ENCODE measurements at regions not wholly inside any gene's neighbourhood (a gene's known extent, or its start where the extent isn't known, plus 50 kb on each side); places are given as distances from the start of the nearest gene placed in this dataset.
"Not testable (repeated sequence)": the region's sequence is repeated elsewhere in the genome, so short reads cannot be mapped to it uniquely, and the experiment has no call there.

DNA sequence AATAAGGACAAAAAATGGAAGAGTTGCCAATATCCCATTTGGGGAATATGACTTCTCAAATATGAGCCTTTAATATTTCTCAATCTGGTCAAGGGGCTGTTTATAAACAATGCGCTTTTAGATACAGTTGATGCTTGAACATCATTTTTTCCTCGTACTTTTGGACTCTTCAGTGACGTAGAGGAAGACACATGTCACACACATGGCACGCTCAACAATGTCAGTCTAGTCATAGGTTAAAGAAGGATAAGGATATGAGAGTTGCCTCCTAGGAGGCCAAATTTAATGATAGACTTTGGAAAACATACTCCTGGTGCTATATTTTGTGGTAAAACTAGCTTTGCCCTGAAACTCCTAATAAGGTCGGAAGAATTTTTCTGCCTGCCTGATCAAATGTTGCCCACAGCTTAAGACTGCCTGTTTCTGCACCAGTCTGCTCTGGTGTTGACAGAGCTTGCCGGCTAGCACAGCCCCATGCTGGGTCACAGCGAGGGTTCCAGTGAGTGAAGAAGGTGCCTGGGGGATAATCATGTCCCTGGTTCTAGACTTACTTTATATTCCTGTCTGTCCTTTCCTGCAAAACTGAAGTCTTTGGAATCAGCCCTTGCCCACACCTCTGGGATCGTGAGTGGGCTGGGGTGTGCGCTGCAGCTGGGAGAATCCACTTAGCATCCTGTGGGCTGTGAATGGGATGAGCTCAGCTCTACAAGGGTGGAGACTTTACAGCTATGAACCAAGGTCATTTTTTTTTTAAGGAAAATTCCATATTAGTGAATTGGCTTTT, 230.8 kb upstream of the IRX4 start:
- no peak for DNase-seq

DNA sequence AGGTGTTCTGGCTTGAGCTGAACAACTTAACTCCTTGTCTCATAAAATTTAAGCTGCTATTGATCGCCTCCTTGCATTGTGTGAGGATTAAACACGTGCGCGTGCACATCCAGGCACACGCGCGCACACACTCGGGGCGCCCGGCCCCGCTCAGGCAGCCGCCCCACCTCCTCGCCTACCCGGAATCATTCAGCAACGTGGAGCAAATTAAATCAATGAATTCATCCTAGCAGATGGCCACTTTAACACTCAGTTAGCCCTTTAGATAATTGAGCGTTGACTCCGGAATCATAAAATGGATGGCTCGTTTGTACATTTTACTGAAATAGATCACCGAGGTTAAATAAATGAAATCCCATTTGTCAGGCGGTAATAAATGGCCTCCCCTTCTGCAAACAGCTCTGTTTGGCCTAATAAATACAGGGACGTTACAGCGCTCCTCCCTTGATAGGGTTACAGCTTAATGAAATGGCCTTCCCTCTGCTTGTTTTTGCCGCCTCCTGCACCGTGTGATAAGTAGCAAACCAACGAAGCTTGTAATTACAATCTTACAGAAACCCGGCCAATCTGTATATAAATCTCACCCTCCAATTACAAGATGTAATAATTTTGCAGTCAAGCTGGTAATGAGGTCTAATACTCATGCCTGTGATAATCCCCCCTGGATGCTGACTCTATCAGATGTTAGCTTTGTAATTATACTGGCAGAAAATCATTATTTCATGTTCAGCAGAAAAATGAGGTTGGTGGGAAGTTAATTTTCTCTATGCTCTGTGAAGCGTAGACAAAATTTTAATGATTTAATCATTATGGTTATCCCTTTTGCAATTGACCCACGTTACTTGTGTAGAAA, 229.7 kb upstream of the IRX4 start:
- no peak for DNase-seq

GRCh38 chr5:2111569-2112105, 228.9 kb upstream of the IRX4 start:
- DNase-seq = no peak

GRCh38 chr5:2110934-2111462, 228.3 kb upstream of the IRX4 start:
- DNase-seq = no peak

GRCh38 chr5:2110137-2110933, 227.6 kb upstream of the IRX4 start:
- DNase-seq = no peak

GRCh38 chr5:2109566-2109965, 226.8 kb upstream of the IRX4 start:
- no peak for DNase-seq

- no peak for DNase-seq
Measured at GRCh38 chr5:2106721-2107120, 224.0 kb upstream of the IRX4 start.

GRCh38 chr5:2105141-2105540, 222.4 kb upstream of the IRX4 start:
- DNase-seq = no peak

DNA sequence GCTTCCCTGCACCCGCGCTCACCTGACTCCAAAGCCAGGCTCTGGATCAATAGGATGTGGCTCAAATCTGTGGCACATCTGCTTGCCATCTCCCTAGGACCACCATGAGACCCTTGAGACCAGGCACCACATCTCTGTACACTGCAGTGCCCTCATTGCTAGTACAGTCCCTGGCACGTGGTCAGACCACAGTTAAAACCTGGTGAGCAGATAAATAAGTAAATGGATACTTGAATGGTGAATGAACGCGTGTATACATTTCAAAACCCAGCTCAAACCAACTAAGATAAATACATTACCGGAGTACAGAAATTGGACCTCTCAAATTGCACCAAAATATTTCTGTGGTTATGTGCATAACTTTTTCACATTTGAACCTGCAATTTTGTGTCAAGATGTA, 221.2 kb upstream of the IRX4 start:
- DNase-seq = no peak

GRCh38 chr5:2102819-2103776, 220.4 kb upstream of the IRX4 start:
- no peak for DNase-seq

- no peak for DNase-seq
Measured at GRCh38 chr5:2101685-2102084, 219.0 kb upstream of the IRX4 start.

- DNase-seq = no peak
Measured at GRCh38 chr5:2096887-2097505, 214.3 kb upstream of the IRX4 start.

DNA sequence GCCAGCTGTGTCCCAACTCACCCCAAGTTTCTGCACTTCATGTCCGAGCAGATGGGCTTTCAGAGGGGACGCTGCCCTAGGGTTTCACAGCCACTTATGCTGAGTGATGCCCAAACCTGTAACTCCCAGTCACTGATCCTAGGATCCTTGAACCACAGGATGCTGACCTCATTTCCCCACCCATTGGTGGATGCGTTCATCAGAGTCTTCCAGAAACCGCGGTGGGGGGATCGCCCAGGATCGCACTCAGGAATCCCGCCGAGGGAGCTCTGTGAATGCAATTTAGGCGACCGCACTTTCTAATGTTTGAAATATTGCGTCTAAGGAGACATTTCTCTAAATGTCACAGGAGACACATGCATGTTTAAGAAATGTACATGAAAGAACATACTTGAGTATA, 212.3 kb upstream of the IRX4 start:
- DNase-seq = no peak

- DNase-seq = no peak
Measured at GRCh38 chr5:2094616-2094995, 211.9 kb upstream of the IRX4 start.

- DNase-seq = no peak
Measured at GRCh38 chr5:2093859-2094615, 211.3 kb upstream of the IRX4 start.

- DNase-seq = no peak
Measured at GRCh38 chr5:2091921-2092320, 209.2 kb upstream of the IRX4 start.

GRCh38 chr5:2087980-2088379, 205.3 kb upstream of the IRX4 start:
- no peak for DNase-seq

GRCh38 chr5:2075365-2075764, 192.6 kb upstream of the IRX4 start:
- no peak for DNase-seq

GRCh38 chr5:2071562-2071961, 188.8 kb upstream of the IRX4 start:
- DNase-seq = no peak

DNA sequence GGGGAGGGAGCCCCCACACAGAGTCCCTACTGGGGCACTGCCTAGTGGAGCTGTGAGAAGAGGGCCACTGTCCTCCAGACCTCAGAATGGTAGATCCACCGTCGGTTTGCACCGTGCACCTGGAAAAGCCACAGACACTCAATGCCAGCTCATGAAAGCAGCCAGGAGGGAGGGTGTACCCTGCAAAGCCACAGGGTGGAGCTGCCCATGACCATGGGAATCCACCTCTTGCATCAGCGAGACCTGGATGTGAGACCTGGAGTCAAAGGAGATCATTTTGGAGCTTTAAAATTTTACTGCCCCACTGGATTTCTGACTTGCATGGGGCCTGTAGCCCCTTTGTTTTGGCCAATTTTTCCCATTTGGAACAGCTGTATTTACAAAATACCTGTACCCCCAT, 188.1 kb upstream of the IRX4 start:
- not testable (repeated sequence) for DNase-seq

All from hindlimb muscle (tissue), 1 donor.